HG03097 (cell line): ENCODE measurements at regions not wholly inside any gene's neighbourhood (a gene's known extent, or its start where the extent isn't known, plus 50 kb on each side); places are given as distances from the start of the nearest gene placed in this dataset.

Experiments used
- ATAC-seq: cut with Tn5 transposase; IDR thresholded peaks from one replicate; pipeline ENCODE4 v1.9.1; 2021; ENCODE audit not compliant: unreplicated experiment, low FRiP score

- no peak for ATAC-seq
These were observed 140.8 kb downstream of the PTCSC3 start for GRCh38 chr14:36035675-36036074.

GRCh38 chr14:36028665-36029064, 147.9 kb downstream of the PTCSC3 start:
- no peak for ATAC-seq

GRCh38 chr14:36028218-36028617, 148.3 kb downstream of the PTCSC3 start:
- ATAC-seq = no peak

GRCh38 chr14:36027354-36027753, 149.2 kb downstream of the PTCSC3 start:
- no peak for ATAC-seq

GRCh38 chr14:36022765-36023410, 153.6 kb downstream of the PTCSC3 start:
- no peak for ATAC-seq

GRCh38 chr14:36021591-36022320, 154.8 kb downstream of the PTCSC3 start:
- ATAC-seq = peak; percentile 20

- ATAC-seq = peak; percentile 53
These were observed 155.5 kb downstream of the PTCSC3 start for GRCh38 chr14:36021030-36021422.

GRCh38 chr14:36020120-36021029, 156.1 kb downstream of the PTCSC3 start:
- no peak for ATAC-seq

- no peak for ATAC-seq
These were observed 157.4 kb downstream of the PTCSC3 start for GRCh38 chr14:36019126-36019525.

GRCh38 chr14:36014236-36014635, 162.3 kb downstream of the PTCSC3 start:
- no peak for ATAC-seq

- no peak for ATAC-seq
These were observed 163.0 kb downstream of the PTCSC3 start for GRCh38 chr14:36013483-36013882.

- ATAC-seq = no peak
These were observed 163.9 kb downstream of the PTCSC3 start for GRCh38 chr14:36012621-36013020.

GRCh38 chr14:36009643-36010042, 166.9 kb downstream of the PTCSC3 start:
- no peak for ATAC-seq

GRCh38 chr14:36006623-36007022, 169.9 kb downstream of the PTCSC3 start:
- ATAC-seq = no peak

- ATAC-seq = no peak
These were observed 170.9 kb downstream of the PTCSC3 start for GRCh38 chr14:36005670-36006069.

- no peak for ATAC-seq
These were observed 174.6 kb downstream of the PTCSC3 start for GRCh38 chr14:36001936-36002335.

- no peak for ATAC-seq
These were observed 173.2 kb downstream of the BRMS1L start for GRCh38 chr14:35999294-35999693.

GRCh38 chr14:35998303-35998702, 172.2 kb downstream of the BRMS1L start:
- no peak for ATAC-seq

GRCh38 chr14:35993684-35993960, 167.5 kb downstream of the BRMS1L start:
- ATAC-seq = no peak

GRCh38 chr14:35992816-35993683, 166.9 kb downstream of the BRMS1L start:
- ATAC-seq = no peak

GRCh38 chr14:35991356-35991755, 165.2 kb downstream of the BRMS1L start:
- no peak for ATAC-seq
